NB4 (cell line): ENCODE measurements at regions not wholly inside any gene's neighbourhood (a gene's known extent, or its start where the extent isn't known, plus 50 kb on each side); places are given as distances from the start of the nearest gene placed in this dataset.

Experiments
- MAX ChIP-seq: IDR thresholded peaks from 2 replicates; pipeline ENCODE4 v1.6.1; 2011; ENCODE audit warnings: low read depth, low read length
- TF ChIP-seq, protein P1 (sequence below): IDR thresholded peaks from one replicate; pipeline ENCODE4 v1.5.1; 2012; ENCODE audit warnings: low read depth, low read length

- TF ChIP-seq, protein P1, sequence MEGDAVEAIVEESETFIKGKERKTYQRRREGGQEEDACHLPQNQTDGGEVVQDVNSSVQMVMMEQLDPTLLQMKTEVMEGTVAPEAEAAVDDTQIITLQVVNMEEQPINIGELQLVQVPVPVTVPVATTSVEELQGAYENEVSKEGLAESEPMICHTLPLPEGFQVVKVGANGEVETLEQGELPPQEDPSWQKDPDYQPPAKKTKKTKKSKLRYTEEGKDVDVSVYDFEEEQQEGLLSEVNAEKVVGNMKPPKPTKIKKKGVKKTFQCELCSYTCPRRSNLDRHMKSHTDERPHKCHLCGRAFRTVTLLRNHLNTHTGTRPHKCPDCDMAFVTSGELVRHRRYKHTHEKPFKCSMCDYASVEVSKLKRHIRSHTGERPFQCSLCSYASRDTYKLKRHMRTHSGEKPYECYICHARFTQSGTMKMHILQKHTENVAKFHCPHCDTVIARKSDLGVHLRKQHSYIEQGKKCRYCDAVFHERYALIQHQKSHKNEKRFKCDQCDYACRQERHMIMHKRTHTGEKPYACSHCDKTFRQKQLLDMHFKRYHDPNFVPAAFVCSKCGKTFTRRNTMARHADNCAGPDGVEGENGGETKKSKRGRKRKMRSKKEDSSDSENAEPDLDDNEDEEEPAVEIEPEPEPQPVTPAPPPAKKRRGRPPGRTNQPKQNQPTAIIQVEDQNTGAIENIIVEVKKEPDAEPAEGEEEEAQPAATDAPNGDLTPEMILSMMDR: no peak
- TF ChIP-seq MAX: no peak
Measured at GRCh38 chr5:161235569-161235968, 311.0 kb downstream of the GABRB2 start.
